Effector memory CD4-positive, alpha-beta T cell (primary cell): ENCODE measurements at regions not wholly inside any gene's neighbourhood (a gene's known extent, or its start where the extent isn't known, plus 50 kb on each side); places are given as distances from the start of the nearest gene placed in this dataset.

Experiments used
- DNase-seq, 3 donors: peaks; one replicate each; pipeline ENCODE4 v3.0.0-alpha.2; 2020
- H3K27ac ChIP-seq: 2 replicates; pipeline ENCODE4 v1.7.0; 2013; ENCODE audit warnings: mild to moderate bottlenecking, low read length, moderate library complexity; ENCODE audit not compliant: insufficient read depth, poor library complexity, severe bottlenecking
- H3K27me3 ChIP-seq: replicated peaks from 2 replicates; pipeline ENCODE4 v1.7.0; 2013; ENCODE audit warnings: mild to moderate bottlenecking, low read length; ENCODE audit not compliant: insufficient read depth, control insufficient read depth, poor library complexity, severe bottlenecking
- H3K36me3 ChIP-seq: 2 replicates; pipeline ENCODE4 v1.7.0; 2013; ENCODE audit warnings: mild to moderate bottlenecking, low read length, moderate library complexity; ENCODE audit not compliant: control insufficient read depth, insufficient read depth
- H3K4me1 ChIP-seq: 2 replicates; pipeline ENCODE4 v1.7.0; 2013; ENCODE audit warnings: low read length, mild to moderate bottlenecking; ENCODE audit not compliant: control insufficient read depth, insufficient read depth, poor library complexity, severe bottlenecking
- H3K4me3 ChIP-seq: 2 replicates; pipeline ENCODE4 v1.7.0; 2013; ENCODE audit warnings: low read length, low read depth, mild to moderate bottlenecking; ENCODE audit not compliant: insufficient read depth, poor library complexity, severe bottlenecking
- H3K9me3 ChIP-seq: 2 replicates; pipeline ENCODE4 v1.7.0; 2013; ENCODE audit warnings: mild to moderate bottlenecking, low read length, moderate library complexity; ENCODE audit not compliant: control insufficient read depth

GRCh38 chr6:137705160-137706082 lies 161.6 kb upstream of the TNFAIP3 start:
- Histone ChIP-seq H3K27ac (no peak overlapping the region), H3K4me3 (no peak overlapping the region), H3K27me3 (no peaks in the 10 kb centered on the region), H3K9me3 (no peaks in the 10 kb centered on the region), H3K36me3 (no peaks in the 10 kb centered on the region), H3K4me1 (peaks cover 26% of the 10 kb centered on the region)
- DNase-seq: peak; percentile 55 to 60 (median 56)

DNA sequence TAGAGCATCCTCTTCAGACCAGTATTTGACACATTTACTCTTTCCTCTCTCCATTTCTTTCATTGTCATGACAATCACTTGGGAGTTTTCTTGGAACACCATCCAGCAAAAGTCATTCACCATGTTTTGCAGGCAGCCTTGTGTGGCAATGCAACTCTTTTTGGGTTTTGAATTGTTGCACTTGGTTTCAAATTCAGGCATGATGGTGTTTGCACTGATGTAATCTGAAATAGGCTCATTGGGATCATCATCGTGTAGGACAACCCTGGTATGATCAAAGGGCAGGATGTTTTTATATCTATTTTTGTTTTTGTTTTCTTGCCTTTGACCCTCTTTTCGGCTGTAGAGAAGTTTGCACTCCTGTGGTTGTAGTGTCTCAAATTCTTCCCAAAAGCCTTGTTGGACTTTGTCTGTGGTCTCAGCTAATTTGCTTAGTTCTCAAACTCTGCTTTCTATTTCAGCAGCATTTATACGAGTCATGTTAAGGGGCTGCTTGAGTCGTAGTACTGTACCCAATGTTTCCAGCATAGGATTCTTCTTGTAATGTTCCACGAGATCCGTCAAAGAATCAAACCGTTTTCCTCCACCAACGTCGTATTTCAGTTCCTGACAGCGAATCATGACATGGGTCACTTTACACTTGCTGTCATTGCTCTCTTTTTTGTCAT lies 160.8 kb upstream of the TNFAIP3 start:
- Histone ChIP-seq H3K9me3 (no peaks in the 10 kb centered on the region), H3K27me3 (no peaks in the 10 kb centered on the region), H3K36me3 (no peaks in the 10 kb centered on the region), H3K4me1 (peaks cover 27% of the 10 kb centered on the region), H3K4me3 (no peak overlapping the region), H3K27ac (peak overlapping the region; percentile 89)
- DNase-seq: no peak

GRCh38 chr6:137707038-137707589 lies 159.9 kb upstream of the TNFAIP3 start:
- Histone ChIP-seq H3K4me3 (no peak overlapping the region), H3K9me3 (no peaks in the 10 kb centered on the region), H3K27ac (peak overlapping the region; percentile 89)

DNA sequence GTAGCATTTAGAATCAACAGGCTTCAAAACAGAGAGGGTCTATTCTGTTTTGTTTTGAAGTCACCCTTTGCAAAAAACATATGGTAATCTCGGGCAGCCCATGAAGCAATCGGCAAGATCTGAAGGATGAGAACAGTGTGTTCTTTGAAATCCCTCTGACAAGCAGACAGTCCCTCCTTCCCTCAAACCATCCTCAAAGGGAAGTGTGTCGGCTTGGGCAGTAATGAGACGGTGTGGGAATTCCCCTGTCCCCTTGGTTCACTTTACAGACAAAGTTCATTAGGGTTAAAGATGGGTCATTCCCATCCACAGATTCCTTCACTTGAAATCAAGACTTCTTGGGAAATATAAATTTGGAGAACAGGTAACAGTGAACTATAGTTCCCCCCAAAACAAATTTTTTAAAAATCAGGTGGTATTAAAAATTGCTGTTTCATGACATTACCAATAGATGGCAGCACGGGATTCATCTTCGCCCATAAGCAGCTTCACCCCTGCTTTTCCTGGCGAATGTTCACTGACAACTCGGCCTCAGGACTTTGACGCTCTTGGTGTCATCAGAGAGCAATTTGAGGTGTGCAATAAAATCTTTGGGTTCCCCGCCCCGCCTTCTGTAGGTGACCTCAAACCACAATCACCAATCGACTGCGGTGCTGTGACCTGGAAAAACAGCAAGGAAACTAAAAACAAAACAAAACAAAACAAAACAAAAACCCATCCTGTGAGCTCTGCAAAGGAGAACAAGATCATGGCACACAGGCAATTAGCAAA lies 159.3 kb upstream of the TNFAIP3 start:
- Histone ChIP-seq H3K4me3 (no peak overlapping the region), H3K4me1 (peaks cover 27% of the 10 kb centered on the region), H3K27ac (peak overlapping the region; percentile 89), H3K36me3 (no peaks in the 10 kb centered on the region), H3K27me3 (no peaks in the 10 kb centered on the region), H3K9me3 (no peaks in the 10 kb centered on the region)
- peak; percentile 84 to 90 (median 89) for DNase-seq

More at GRCh38 chr6:137707038-137707589, 159.9 kb upstream of the TNFAIP3 start:
- Histone ChIP-seq H3K27me3 (no peaks in the 10 kb centered on the region), H3K36me3 (no peaks in the 10 kb centered on the region), H3K4me1 (peaks cover 27% of the 10 kb centered on the region)
- DNase-seq: no peak

- H3K27me3 ChIP-seq: no peaks in the 10 kb centered on the region
- H3K36me3 ChIP-seq: no peaks in the 10 kb centered on the region
- H3K9me3 ChIP-seq: no peaks in the 10 kb centered on the region
- no peak for DNase-seq
- peak overlapping the region; percentile 89 for H3K27ac ChIP-seq
- H3K4me1 ChIP-seq: peaks cover 27% of the 10 kb centered on the region
- no peak overlapping the region for H3K4me3 ChIP-seq
Measured at GRCh38 chr6:137708481-137708880, 158.6 kb upstream of the TNFAIP3 start.

DNA sequence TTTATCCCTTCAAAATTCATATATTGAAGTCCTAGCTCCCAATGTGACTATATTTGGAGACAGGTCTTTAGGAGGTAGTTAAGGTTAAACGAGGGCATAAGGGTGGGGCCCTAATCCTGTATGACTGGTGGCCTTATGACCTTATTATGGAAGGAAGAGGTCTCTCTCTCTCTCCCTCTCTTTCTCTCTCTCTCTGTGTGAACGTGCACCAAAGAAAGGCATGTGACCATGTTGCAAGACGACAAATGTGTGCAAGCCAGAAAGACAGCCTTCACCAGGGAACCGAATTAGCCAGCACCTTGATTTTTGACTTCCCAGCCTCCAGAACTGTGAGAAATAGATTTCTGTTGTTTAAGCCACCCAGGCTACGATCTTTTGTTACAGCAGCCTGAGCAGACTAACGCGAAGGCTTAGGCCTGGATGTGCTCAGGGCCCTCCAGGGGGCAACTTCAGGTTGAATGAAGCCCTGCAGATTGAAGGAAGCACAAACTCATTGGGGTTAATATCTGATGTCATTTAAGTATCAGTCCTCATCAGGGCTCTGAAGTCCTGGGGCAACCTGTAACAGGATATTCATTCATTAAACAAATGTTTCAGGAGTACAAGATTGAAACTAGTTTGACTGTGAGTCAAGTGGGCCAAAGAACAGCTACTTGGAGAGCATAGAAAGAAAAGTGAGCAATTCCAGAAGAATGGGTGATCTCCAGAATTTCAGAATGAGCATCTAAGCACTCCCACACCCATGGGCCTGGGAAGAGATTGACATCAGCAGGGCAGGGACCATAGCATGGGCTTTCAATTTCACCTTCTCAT lies 157.4 kb upstream of the TNFAIP3 start:
- Histone ChIP-seq H3K27ac (peak overlapping the region; percentile 89), H3K4me3 (no peak overlapping the region), H3K27me3 (no peaks in the 10 kb centered on the region), H3K9me3 (no peaks in the 10 kb centered on the region), H3K36me3 (no peaks in the 10 kb centered on the region), H3K4me1 (peaks cover 27% of the 10 kb centered on the region)
- DNase-seq: no peak

GRCh38 chr6:137711972-137712371 lies 155.1 kb upstream of the TNFAIP3 start:
- no peaks in the 10 kb centered on the region for H3K9me3 ChIP-seq
- no peaks in the 10 kb centered on the region for H3K27me3 ChIP-seq
- peaks cover 33% of the 10 kb centered on the region for H3K4me1 ChIP-seq
- no peak for DNase-seq
- no peak overlapping the region for H3K27ac ChIP-seq
- no peak overlapping the region for H3K4me3 ChIP-seq
- no peaks in the 10 kb centered on the region for H3K36me3 ChIP-seq

DNA sequence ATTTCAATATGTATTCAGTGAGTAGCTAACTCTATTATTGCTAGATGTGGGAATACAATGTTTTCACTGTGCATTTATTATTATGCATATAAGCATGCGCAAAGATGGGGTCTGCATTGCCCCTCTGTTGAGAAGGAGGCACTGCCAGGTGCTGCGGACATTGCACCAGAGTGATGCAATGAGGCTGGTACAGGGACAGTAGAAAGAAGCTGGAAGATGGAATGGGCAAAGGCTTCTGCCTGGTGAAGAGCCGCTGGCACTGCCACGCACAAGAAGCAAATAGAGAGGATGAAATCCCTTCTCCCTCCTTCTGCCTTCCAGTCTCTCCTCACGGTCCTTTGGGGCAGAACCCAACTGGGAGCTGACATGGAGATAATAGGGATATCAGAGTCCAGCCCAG lies 154.5 kb upstream of the TNFAIP3 start:
- peaks cover 33% of the 10 kb centered on the region for H3K4me1 ChIP-seq
- no peaks in the 10 kb centered on the region for H3K36me3 ChIP-seq
- H3K9me3 ChIP-seq: no peaks in the 10 kb centered on the region
- no peak for DNase-seq
- no peak overlapping the region for H3K27ac ChIP-seq
- no peaks in the 10 kb centered on the region for H3K27me3 ChIP-seq
- no peak overlapping the region for H3K4me3 ChIP-seq

- H3K27me3 ChIP-seq: no peaks in the 10 kb centered on the region
- H3K36me3 ChIP-seq: no peaks in the 10 kb centered on the region
- H3K4me3 ChIP-seq: no peak overlapping the region
- peak overlapping the region; percentile 93 for H3K27ac ChIP-seq
- DNase-seq: peak; percentile 21 to 35 (median 28)
- H3K9me3 ChIP-seq: no peaks in the 10 kb centered on the region
- peaks cover 29% of the 10 kb centered on the region for H3K4me1 ChIP-seq
Measured at GRCh38 chr6:137715589-137716045, 151.4 kb upstream of the TNFAIP3 start.
